Stimulated activated CD4-positive, alpha-beta T cell treated with anti-CD3 and anti-CD28 coated beads, TNF-alpha, amount 100 ng/mL, for 1 hour (primary cell): ENCODE measurements at regions not wholly inside any gene's neighbourhood (a gene's known extent, or its start where the extent isn't known, plus 50 kb on each side); places are given as distances from the start of the nearest gene placed in this dataset.

Source experiments
- DNase-seq, 3 donors: peaks; one replicate each; pipeline ENCODE4 v3.0.0-alpha.2; 2020; ENCODE audit warnings: low read depth in 3 of 3, low spot score in 1 of 3

- no peak for DNase-seq
Measured at GRCh38 chr18:78034755-78035154, 785.1 kb downstream of the GALR1 start.

GRCh38 chr18:78041218-78041617, 791.6 kb downstream of the GALR1 start:
- no peak for DNase-seq

- DNase-seq: no peak
Measured at GRCh38 chr18:78046631-78047030, 797.0 kb downstream of the GALR1 start.

- no peak for DNase-seq
Measured at GRCh38 chr18:78049281-78049680, 799.6 kb downstream of the GALR1 start.

- DNase-seq: no peak
Measured at GRCh38 chr18:78054801-78055200, 805.2 kb downstream of the GALR1 start.

- DNase-seq: no peak
Measured at GRCh38 chr18:78056011-78056410, 806.4 kb downstream of the GALR1 start.

GRCh38 chr18:78069784-78070664, 820.4 kb downstream of the GALR1 start:
- no peak for DNase-seq

GRCh38 chr18:78071166-78071710, 821.6 kb downstream of the GALR1 start:
- DNase-seq: no peak

GRCh38 chr18:78071776-78072175, 822.1 kb downstream of the GALR1 start:
- DNase-seq: no peak

GRCh38 chr18:78072375-78072774, 822.7 kb downstream of the GALR1 start:
- no peak for DNase-seq

- DNase-seq: no peak
Measured at GRCh38 chr18:78073275-78073674, 823.6 kb downstream of the GALR1 start.

- no peak for DNase-seq
Measured at GRCh38 chr18:78074400-78075020, 824.9 kb downstream of the GALR1 start.

- DNase-seq: no peak
Measured at GRCh38 chr18:78080081-78080480, 830.4 kb downstream of the GALR1 start.

GRCh38 chr18:78080761-78081160, 831.1 kb downstream of the GALR1 start:
- no peak for DNase-seq

- DNase-seq: no peak
Measured at GRCh38 chr18:78082816-78083215, 833.2 kb downstream of the GALR1 start.

GRCh38 chr18:78085241-78086185, 835.9 kb downstream of the GALR1 start:
- DNase-seq: no peak

GRCh38 chr18:78086931-78087330, 837.3 kb downstream of the GALR1 start:
- DNase-seq: no peak

GRCh38 chr18:78087338-78087737, 837.7 kb downstream of the GALR1 start:
- no peak for DNase-seq

- DNase-seq: no peak
Measured at GRCh38 chr18:78090584-78090983, 840.9 kb downstream of the GALR1 start.

- no peak for DNase-seq
Measured at GRCh38 chr18:78092901-78093300, 843.3 kb downstream of the GALR1 start.

GRCh38 chr18:78099979-78100588, 850.4 kb downstream of the GALR1 start:
- no peak for DNase-seq
